Trophoblast cell (in vitro differentiated cells and primary cell): ENCODE measurements at regions not wholly inside any gene's neighbourhood (a gene's known extent, or its start where the extent isn't known, plus 50 kb on each side); places are given as distances from the start of the nearest gene placed in this dataset.

ENCODE experiments used
- DNase-seq, 2 donors: peaks; one replicate each; pipeline ENCODE4 v3.0.0-alpha.2; 2016
- H2AFZ ChIP-seq: 2 replicates; pipeline ENCODE4 v1.6.1; 2013; ENCODE audit warnings: low read length, moderate library complexity, mild to moderate bottlenecking; ENCODE audit not compliant: insufficient read depth, poor library complexity
- H2AK5ac ChIP-seq: 2 replicates; pipeline ENCODE4 v1.6.1; 2013; ENCODE audit warnings: mild to moderate bottlenecking, low read length
- H2BK120ac ChIP-seq: 2 replicates; pipeline ENCODE4 v1.6.1; 2013; ENCODE audit warnings: low read length, mild to moderate bottlenecking, moderate library complexity; ENCODE audit not compliant: insufficient read depth, poor library complexity
- H2BK12ac ChIP-seq: 2 replicates; pipeline ENCODE4 v1.6.1; 2013; ENCODE audit warnings: mild to moderate bottlenecking, low read length, moderate library complexity
- H2BK5ac ChIP-seq: 2 replicates; pipeline ENCODE4 v1.6.1; 2013; ENCODE audit warnings: low read length, low read depth, moderate library complexity, mild to moderate bottlenecking; ENCODE audit not compliant: poor library complexity
- H3K14ac ChIP-seq: 2 replicates; pipeline ENCODE4 v1.6.1; 2013; ENCODE audit warnings: mild to moderate bottlenecking, low read length
- H3K18ac ChIP-seq: 2 replicates; pipeline ENCODE4 v1.6.1; 2013; ENCODE audit warnings: mild to moderate bottlenecking, low read length
- H3K23ac ChIP-seq: 2 replicates; pipeline ENCODE4 v1.6.1; 2013; ENCODE audit warnings: low read length
- H3K27ac ChIP-seq: 2 replicates; pipeline ENCODE4 v1.5.1; 2013; ENCODE audit warnings: low read depth, mild to moderate bottlenecking, inconsistent platforms, low read length, moderate library complexity
- H3K27me3 ChIP-seq: 2 replicates; pipeline ENCODE4 v1.6.1; 2013; ENCODE audit warnings: inconsistent platforms, mild to moderate bottlenecking, low read length, moderate library complexity; ENCODE audit not compliant: insufficient read depth
- H3K36me3 ChIP-seq, 2 experiments: 1 replicate in 1 of 2; 2 replicates in 1 of 2; pipeline ENCODE4 v1.6.1; 2013; ENCODE audit warnings: low read length in 2 of 2, mild to moderate bottlenecking in 2 of 2, moderate library complexity in 1 of 2; ENCODE audit not compliant: insufficient read depth in 2 of 2, control insufficient read depth in 1 of 2
- H3K4ac ChIP-seq: 2 replicates; pipeline ENCODE4 v1.6.1; 2013; ENCODE audit warnings: low read depth, mild to moderate bottlenecking, low read length, moderate library complexity
- H3K4me1 ChIP-seq, 2 experiments: 1 replicate in 1 of 2; 2 replicates in 1 of 2; pipeline ENCODE4 v1.6.1; 2013; ENCODE audit warnings: low read length in 2 of 2, mild to moderate bottlenecking in 2 of 2, moderate library complexity in 1 of 2; ENCODE audit not compliant: insufficient read depth in 2 of 2, control insufficient read depth in 1 of 2
- H3K4me2 ChIP-seq: 2 replicates; pipeline ENCODE4 v1.6.1; 2013; ENCODE audit warnings: inconsistent platforms, mild to moderate bottlenecking, low read length, moderate library complexity
- H3K4me3 ChIP-seq: 2 replicates; pipeline ENCODE4 v1.5.1; 2013; ENCODE audit warnings: mild to moderate bottlenecking, low read depth, low read length, inconsistent platforms
- H3K79me1 ChIP-seq: one replicate; pipeline ENCODE4 v1.6.1; 2013; ENCODE audit warnings: low read length
- H3K79me2 ChIP-seq: 2 replicates; pipeline ENCODE4 v1.6.1; 2013; ENCODE audit warnings: low read length, mild to moderate bottlenecking; ENCODE audit not compliant: control insufficient read depth, insufficient read depth, poor library complexity
- H3K9ac ChIP-seq: 2 replicates; pipeline ENCODE4 v1.6.1; 2013; ENCODE audit warnings: mild to moderate bottlenecking, low read length
- H3K9me3 ChIP-seq: 2 replicates; pipeline ENCODE4 v1.6.1; 2013; ENCODE audit warnings: low read depth, mild to moderate bottlenecking, control low read depth, inconsistent platforms, low read length; ENCODE audit not compliant: insufficient read depth
- H4K12ac ChIP-seq: 2 replicates; pipeline ENCODE4 v1.6.1; 2013; ENCODE audit warnings: low read depth, mild to moderate bottlenecking, low read length, moderate library complexity
- H4K8ac ChIP-seq: 2 replicates; pipeline ENCODE4 v1.6.1; 2013; ENCODE audit warnings: low read depth, mild to moderate bottlenecking, low read length, moderate library complexity
- H4K91ac ChIP-seq: one replicate; pipeline ENCODE4 v1.6.1; 2013; ENCODE audit warnings: low read depth, mild to moderate bottlenecking, low read length, moderate library complexity
- WGBS: extraction: QIAGEN DNeasy Blood & Tissue Kit; methylation state at CpG from one replicate; pipeline ENCODE4 v1.1.7; 2013; ENCODE audit warnings: missing lambda C conversion rate; ENCODE audit not compliant: insufficient read length, insufficient coverage; ENCODE audit errors: extremely low coverage; 5-methylcytosine and 5-hydroxymethylcytosine counted together

DNA sequence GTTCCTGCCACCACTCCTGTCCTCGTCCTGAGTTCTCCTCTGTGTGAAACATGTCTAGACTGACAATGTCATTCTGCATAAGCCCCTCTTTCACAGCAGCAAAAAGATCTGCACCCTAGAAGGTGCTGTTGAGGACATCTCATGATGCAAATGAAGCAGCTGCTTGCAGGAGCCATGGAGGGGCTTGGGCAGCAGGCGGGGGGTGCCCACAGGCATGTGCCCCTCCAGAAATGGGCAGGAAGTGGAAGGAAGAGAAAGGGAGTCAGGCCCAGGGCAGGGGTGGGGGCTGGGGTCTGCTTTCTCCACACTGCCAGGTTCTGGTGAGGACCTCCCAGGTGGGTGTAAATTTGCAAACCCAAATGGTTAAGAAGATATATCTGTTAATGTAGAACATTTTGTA is 54.5 kb upstream of the KCNMB1 start:
- no peaks in the 10 kb centered on the region for H3K36me3 ChIP-seq
- H3K4me3 ChIP-seq, result no peak overlapping the region
- no CpG with 5 or more reads among the region's 2 CpGs for WGBS
- no peak overlapping the region for H2AK5ac ChIP-seq
- no peak overlapping the region for H3K23ac ChIP-seq
- H3K9ac ChIP-seq, result no peak overlapping the region
- no peaks in the 10 kb centered on the region for H3K79me2 ChIP-seq
- DNase-seq, result no peak
- peaks cover 3% of the 10 kb centered on the region for H3K9me3 ChIP-seq
- H3K27me3 ChIP-seq, result no peaks in the 10 kb centered on the region
- H2BK12ac ChIP-seq, result no peak overlapping the region
- H3K4me2 ChIP-seq, result no peak overlapping the region
- no peak overlapping the region for H3K4ac ChIP-seq
- no peaks in the 10 kb centered on the region for H3K79me1 ChIP-seq
- H2AFZ ChIP-seq, result no peak overlapping the region
- no peaks in the 10 kb centered on the region for H3K4me1 ChIP-seq
- H4K8ac ChIP-seq, result no peak overlapping the region
- no peak overlapping the region for H2BK5ac ChIP-seq
- H3K18ac ChIP-seq, result no peak overlapping the region
- no peak overlapping the region for H4K91ac ChIP-seq
- no peak overlapping the region for H3K27ac ChIP-seq
- H3K14ac ChIP-seq, result no peak overlapping the region
- H2BK120ac ChIP-seq, result no peak overlapping the region
- H4K12ac ChIP-seq, result no peak overlapping the region

DNA sequence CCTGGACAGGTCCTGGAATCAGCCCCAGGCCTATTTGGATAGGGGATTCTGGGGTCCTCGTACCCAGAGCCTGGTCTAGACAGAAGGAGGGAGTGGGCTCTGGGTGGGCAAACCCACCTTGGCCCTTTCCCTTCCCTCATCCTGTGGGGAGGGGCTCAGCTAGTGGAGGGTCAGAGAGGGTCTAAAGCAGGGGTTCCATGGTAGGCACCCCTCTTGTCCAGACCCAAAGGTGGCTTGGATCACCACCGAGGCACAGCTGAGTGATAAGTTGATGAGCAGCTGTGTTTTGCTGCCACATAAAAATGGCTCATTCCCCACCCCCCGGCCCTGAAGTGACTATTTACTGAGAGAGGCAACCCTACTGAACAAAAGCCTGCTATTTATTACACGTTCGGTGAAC is 53.8 kb upstream of the KCNMB1 start:
- H3K4me3 ChIP-seq, result no peak overlapping the region
- H2BK5ac ChIP-seq, result no peak overlapping the region
- H4K8ac ChIP-seq, result no peak overlapping the region
- no peaks in the 10 kb centered on the region for H3K36me3 ChIP-seq
- no peak overlapping the region for H4K91ac ChIP-seq
- H4K12ac ChIP-seq, result no peak overlapping the region
- no peak overlapping the region for H2BK120ac ChIP-seq
- no peak overlapping the region for H3K4ac ChIP-seq
- H3K27me3 ChIP-seq, result no peaks in the 10 kb centered on the region
- H3K4me2 ChIP-seq, result no peak overlapping the region
- H3K14ac ChIP-seq, result no peak overlapping the region
- no peak overlapping the region for H2AK5ac ChIP-seq
- no peak for DNase-seq
- H3K9ac ChIP-seq, result no peak overlapping the region
- H3K4me1 ChIP-seq, result no peaks in the 10 kb centered on the region
- no peak overlapping the region for H3K27ac ChIP-seq
- H3K18ac ChIP-seq, result no peak overlapping the region
- H3K79me2 ChIP-seq, result no peaks in the 10 kb centered on the region
- WGBS, result no CpG with 5 or more reads among the region's 5 CpGs
- H2BK12ac ChIP-seq, result no peak overlapping the region
- peaks cover 3% of the 10 kb centered on the region for H3K9me3 ChIP-seq
- no peak overlapping the region for H3K23ac ChIP-seq
- no peaks in the 10 kb centered on the region for H3K79me1 ChIP-seq
- H2AFZ ChIP-seq, result no peak overlapping the region

DNA sequence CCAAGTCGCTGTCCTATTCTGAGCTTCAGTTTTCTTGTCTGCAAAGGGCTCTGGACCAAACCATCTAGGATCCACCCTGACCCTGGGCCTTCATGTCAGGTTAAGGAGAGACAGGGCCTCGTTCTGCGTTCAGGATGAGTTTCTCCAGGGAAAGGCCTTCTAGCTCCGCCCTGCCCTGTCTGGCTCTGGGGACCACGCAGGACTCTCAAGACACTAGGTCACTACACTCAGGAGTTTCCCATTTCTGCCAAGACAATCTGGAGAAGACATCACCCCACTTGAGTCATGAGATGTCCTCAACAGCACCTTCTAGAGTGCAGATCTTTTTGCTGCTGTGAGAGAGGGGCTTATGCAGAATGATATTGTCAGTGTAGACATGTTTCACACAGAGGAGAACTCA is 53.2 kb upstream of the KCNMB1 start:
- Histone ChIP-seq H2AFZ (no peak overlapping the region), H3K14ac (no peak overlapping the region), H3K79me2 (no peaks in the 10 kb centered on the region), H3K23ac (no peak overlapping the region), H3K4me1 (no peaks in the 10 kb centered on the region), H2AK5ac (no peak overlapping the region), H3K9me3 (peaks cover 2% of the 10 kb centered on the region), H2BK12ac (no peak overlapping the region), H4K91ac (no peak overlapping the region), H3K36me3 (no peaks in the 10 kb centered on the region), H2BK120ac (no peak overlapping the region), H3K27me3 (no peaks in the 10 kb centered on the region), H3K4me3 (no peak overlapping the region), H3K9ac (no peak overlapping the region), H3K4me2 (no peak overlapping the region), H3K4ac (no peak overlapping the region), H3K18ac (no peak overlapping the region), H3K27ac (no peak overlapping the region), H3K79me1 (no peaks in the 10 kb centered on the region), H4K12ac (no peak overlapping the region), H4K8ac (no peak overlapping the region), H2BK5ac (no peak overlapping the region)
- DNase-seq, result no peak
- WGBS, result no CpG with 5 or more reads among the region's 5 CpGs

DNA sequence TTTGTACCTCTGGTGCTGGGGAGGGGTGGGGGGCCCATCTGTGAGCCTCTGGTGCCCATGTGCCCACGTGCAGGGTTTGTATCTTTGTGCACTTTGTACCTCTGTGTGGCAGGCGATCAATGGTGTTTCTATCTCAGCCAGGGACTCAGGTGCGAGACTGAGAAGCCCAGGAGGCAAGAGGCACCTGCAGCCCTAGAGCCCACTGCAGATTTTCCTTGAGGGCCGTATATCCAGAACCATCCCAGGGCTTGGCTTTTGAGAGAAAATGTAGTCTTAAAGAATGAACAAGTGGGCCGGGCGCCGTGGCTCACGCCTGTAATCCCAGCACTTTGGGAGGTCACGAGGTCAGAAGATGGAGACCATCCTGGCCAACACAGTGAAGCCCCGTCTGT is 52.2 kb upstream of the KCNMB1 start:
- no peak overlapping the region for H3K4ac ChIP-seq
- no peak overlapping the region for H2AK5ac ChIP-seq
- no peak overlapping the region for H2AFZ ChIP-seq
- H3K4me2 ChIP-seq, result no peak overlapping the region
- H2BK120ac ChIP-seq, result no peak overlapping the region
- no peak overlapping the region for H4K91ac ChIP-seq
- WGBS, result no CpG with 5 or more reads among the region's 10 CpGs
- no peak overlapping the region for H3K9ac ChIP-seq
- no peak overlapping the region for H3K4me3 ChIP-seq
- H3K79me2 ChIP-seq, result no peaks in the 10 kb centered on the region
- no peak for DNase-seq
- no peak overlapping the region for H4K8ac ChIP-seq
- H3K27ac ChIP-seq, result no peak overlapping the region
- H2BK5ac ChIP-seq, result no peak overlapping the region
- no peak overlapping the region for H2BK12ac ChIP-seq
- no peaks in the 10 kb centered on the region for H3K27me3 ChIP-seq
- H3K18ac ChIP-seq, result no peak overlapping the region
- H3K4me1 ChIP-seq, result no peaks in the 10 kb centered on the region
- no peaks in the 10 kb centered on the region for H3K36me3 ChIP-seq
- H3K79me1 ChIP-seq, result no peaks in the 10 kb centered on the region
- peaks cover 1% of the 10 kb centered on the region for H3K9me3 ChIP-seq
- no peak overlapping the region for H3K23ac ChIP-seq
- H4K12ac ChIP-seq, result no peak overlapping the region
- H3K14ac ChIP-seq, result no peak overlapping the region
